Adrenal gland (tissue), 9 donors: ENCODE measurements at regions not wholly inside any gene's neighbourhood (a gene's known extent, or its start where the extent isn't known, plus 50 kb on each side); places are given as distances from the start of the nearest gene placed in this dataset.
"Not testable (repeated sequence)": the region's sequence is repeated elsewhere in the genome, so short reads cannot be mapped to it uniquely, and the experiment has no call there.

Experiments used
- DNase-seq, 7 donors: peaks; one replicate each; pipeline ENCODE4 v3.0.0-alpha.2; 2019 to 2020
- H3K27ac ChIP-seq, 5 donors: fragments of 200-600 bp; sonication (generic) in 4 of 5; 1 replicate in 3 of 5; 2 replicates in 2 of 5; pipeline versions ENCODE4 v1.5.1 to v1.8.0; 2016 to 2020; ENCODE audit warnings: mild to moderate bottlenecking in 1 of 5
- H3K27me3 ChIP-seq: fragments of 200-600 bp; 2 replicates; pipeline ENCODE4 v1.8.0; 2021
- H3K36me3 ChIP-seq, 2 donors: fragments of 200-600 bp; replicated peaks in 1 of 2; 1 replicate in 1 of 2; 2 replicates in 1 of 2; pipeline versions ENCODE4 v1.5.1 to v1.8.0; 2018 to 2022
- H3K4me1 ChIP-seq, 2 donors: fragments of 200-600 bp; replicated peaks in 1 of 2; 1 replicate in 1 of 2; 2 replicates in 1 of 2; pipeline versions ENCODE4 v1.5.1 to v1.8.0; 2018 to 2021
- H3K4me3 ChIP-seq, 4 donors: fragments of 200-600 bp; sonication (generic) in 3 of 4; one replicate each; pipeline ENCODE4 v1.5.1; 2016 to 2018
- H3K9me3 ChIP-seq, 3 donors: fragments of 200-600 bp; sonication (generic) in 1 of 3; replicated peaks in 1 of 3; 1 replicate in 2 of 3; 2 replicates in 1 of 3; pipeline versions ENCODE4 v1.5.1 to v1.8.0; 2016 to 2021
- CTCF ChIP-seq, 6 experiments: fragments of 450-650 bp in 4 of 6; fragments of 200-600 bp in 2 of 6; sonication (generic) in 1 of 6; IDR thresholded peaks; 1 replicate in 5 of 6; 2 replicates in 1 of 6; pipeline versions ENCODE4 v1.5.1 to v1.8.0; 2016 to 2021; ENCODE audit warnings: antibody characterized with exemption in 6 of 6, mild to moderate bottlenecking in 2 of 6, moderate library complexity in 1 of 6
- POLR2A ChIP-seq, 2 donors: fragments of 450-650 bp; IDR thresholded peaks; one replicate each; pipeline ENCODE4 v1.6.1; 2017; ENCODE audit warnings: antibody characterized with exemption in 2 of 2, mild to moderate bottlenecking in 2 of 2, moderate library complexity in 1 of 2
- WGBS, 4 donors: extraction: QIAGEN DNeasy Blood & Tissue Kit in 2 of 4; methylation state at CpG; one replicate each; pipeline versions ENCODE4 v1.1.5 to v1.1.7; 2013 to 2017; 5-methylcytosine and 5-hydroxymethylcytosine counted together
- intact Hi-C, 2 donors: fragments of 100-400 bp; cut with DNase I; formaldehyde crosslinking; loops; one replicate each; pipeline versions ENCODE4 v1.14.1 to v1.15.0; 2022 to 2023
- donor health status: healthy with polysubstance abuse.
- donor health status: Bipolar disorder and iron deficiency.
- donor health status: DM: yes; HTN: yes; CAD: no.
- donor health status: DM: no; HTN: no; CAD: no.
- donor health status: DM: no; HTN: no; CAD: no.

DNA sequence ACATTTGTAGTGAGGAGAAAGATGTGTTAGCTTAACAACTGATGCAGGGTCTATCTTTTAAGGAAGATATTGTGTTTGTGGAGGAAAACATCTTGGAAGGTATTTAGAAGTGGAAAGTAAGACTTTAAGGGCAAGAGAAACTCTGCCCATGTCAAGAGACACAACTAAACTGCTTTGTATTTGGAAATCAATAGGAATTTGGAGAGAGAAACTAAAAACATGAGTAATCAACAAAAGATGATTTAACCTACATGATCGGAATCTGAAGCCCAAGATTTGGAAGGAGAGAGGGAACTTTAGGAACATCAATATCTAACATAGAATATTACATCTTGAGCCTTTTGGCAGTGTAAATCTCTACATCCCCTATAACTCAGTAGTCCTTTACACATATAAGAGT is 184.2 kb upstream of the COL3A1 start:
- Histone ChIP-seq H3K27me3 (no peaks in the 10 kb centered on the region), H3K4me3 (no peak overlapping the region), H3K27ac (no peak overlapping the region), H3K36me3 (no peaks in the 10 kb centered on the region), H3K9me3 (no peaks in the 10 kb centered on the region), H3K4me1 (peaks cover 0 to 17% of the 10 kb centered on the region in 2 donors)
- WGBS, 4 donors, result 75 to 97% (median 84%) methylated on average over 1 of the region's 1 CpG
- DNase-seq, result no peak
- no peak for TF ChIP-seq POLR2A (IDR thresholded peaks at IDR 0.05)
- no peak for TF ChIP-seq CTCF (IDR thresholded peaks at IDR 0.05)
- intact Hi-C loops, result no loop called here

- DNase-seq, H3K4me1 ChIP-seq, H3K9me3 ChIP-seq, H3K36me3 ChIP-seq, H3K4me3 ChIP-seq, H3K27me3 ChIP-seq, intact Hi-C loops, H3K27ac ChIP-seq: not testable (repeated sequence)
- 90 to 97% (median 95%) methylated on average over 4 of the region's 4 CpGs for WGBS, 4 donors
Observed at GRCh38 chr2:188794453-188794852, 179.7 kb upstream of the COL3A1 start.

DNA sequence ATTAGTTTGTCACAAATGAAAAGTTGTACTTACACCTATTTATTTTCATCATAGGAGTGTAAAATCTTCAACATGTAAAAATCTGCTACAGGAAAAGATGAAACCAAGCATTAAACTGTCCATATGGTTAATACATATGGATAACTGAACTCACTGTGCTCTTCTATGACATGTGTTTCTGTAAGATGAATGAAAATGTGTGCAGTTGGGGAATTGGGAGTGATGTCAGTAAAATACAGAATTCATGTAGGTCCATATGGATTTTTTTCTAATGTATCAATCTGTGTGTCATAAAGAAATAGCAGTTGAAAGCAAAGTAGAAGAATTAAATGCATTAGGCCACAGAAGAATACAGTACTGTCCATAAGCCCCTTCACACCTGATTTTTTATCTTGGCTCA is 178.4 kb upstream of the COL3A1 start:
- Histone ChIP-seq H3K9me3 (no peaks in the 10 kb centered on the region), H3K4me3 (no peak overlapping the region), H3K36me3 (no peaks in the 10 kb centered on the region), H3K27me3 (no peaks in the 10 kb centered on the region), H3K4me1 (no peaks in the 10 kb centered on the region), H3K27ac (no peak overlapping the region)
- TF ChIP-seq CTCF (IDR thresholded peaks at IDR 0.05) (no peak), POLR2A (IDR thresholded peaks at IDR 0.05) (no peak)
- intact Hi-C loops, result no loop called here
- DNase-seq, result no peak

DNA sequence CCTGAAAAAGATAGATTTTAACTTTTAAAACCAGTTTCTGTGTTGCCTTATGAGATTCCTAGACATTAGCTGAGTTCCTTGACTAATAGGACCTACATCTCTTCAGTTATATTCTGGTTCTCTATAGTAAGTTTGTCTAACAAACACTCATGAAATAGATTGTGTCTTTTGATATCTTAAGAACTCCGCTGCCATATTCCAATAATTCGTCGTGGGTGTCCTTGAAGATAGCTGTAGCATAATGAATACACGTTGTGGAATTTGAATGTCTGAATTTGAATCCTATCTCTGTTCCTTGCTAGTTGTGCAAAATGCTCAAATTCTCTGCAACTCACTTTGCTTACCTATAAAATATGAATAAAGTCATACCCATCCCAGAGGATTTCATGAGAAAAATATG is 176.8 kb upstream of the COL3A1 start:
- H3K27ac ChIP-seq, result no peak overlapping the region
- DNase-seq, result no peak
- no peaks in the 10 kb centered on the region for H3K36me3 ChIP-seq
- H3K4me3 ChIP-seq, result no peak overlapping the region
- no peaks in the 10 kb centered on the region for H3K4me1 ChIP-seq
- H3K9me3 ChIP-seq, result no peaks in the 10 kb centered on the region
- WGBS, 4 donors, result 35 to 48% (median 41%) methylated on average over 4 of the region's 4 CpGs
- no peak for TF ChIP-seq CTCF (IDR thresholded peaks at IDR 0.05)
- TF ChIP-seq POLR2A (IDR thresholded peaks at IDR 0.05), result no peak
- H3K27me3 ChIP-seq, result no peaks in the 10 kb centered on the region
- intact Hi-C loops, result no loop called here

DNA sequence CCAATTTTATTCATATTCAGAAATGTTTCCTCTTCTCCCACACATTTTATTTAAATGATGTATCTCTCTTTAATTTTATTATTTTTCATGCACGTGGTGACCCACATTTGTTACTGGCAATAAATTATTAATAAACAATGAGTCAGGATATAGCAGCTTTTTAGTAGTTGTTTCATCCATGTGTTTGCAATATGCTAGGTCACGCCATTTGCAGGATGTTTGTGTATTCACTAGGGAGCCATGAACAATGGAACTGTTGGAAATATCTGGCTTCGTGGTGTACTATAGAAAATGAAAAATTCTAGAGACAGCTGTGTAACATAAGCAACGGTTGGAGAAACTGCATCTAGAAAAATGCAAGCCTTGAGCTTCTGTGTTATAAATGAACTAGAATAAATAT is 176.0 kb upstream of the COL3A1 start:
- no peak overlapping the region for H3K27ac ChIP-seq
- H3K27me3 ChIP-seq, result no peaks in the 10 kb centered on the region
- TF ChIP-seq POLR2A (IDR thresholded peaks at IDR 0.05), result no peak
- H3K4me1 ChIP-seq, result no peaks in the 10 kb centered on the region
- no peak overlapping the region for H3K4me3 ChIP-seq
- intact Hi-C loops, result no loop called here
- no peaks in the 10 kb centered on the region for H3K36me3 ChIP-seq
- 36 to 44% (median 39%) methylated on average over 4 of the region's 4 CpGs for WGBS, 4 donors
- no peak for DNase-seq
- H3K9me3 ChIP-seq, result no peaks in the 10 kb centered on the region
